Esophagus muscularis mucosa (tissue), 4 donors: ENCODE measurements at regions not wholly inside any gene's neighbourhood (a gene's known extent, or its start where the extent isn't known, plus 50 kb on each side); places are given as distances from the start of the nearest gene placed in this dataset.

Experiments used
- DNase-seq: peaks from one replicate; pipeline ENCODE4 v3.0.0-alpha.2; 2017; ENCODE audit errors: extremely low spot score
- H3K27ac ChIP-seq, 4 donors: fragments of 200-600 bp; sonication (generic); replicated peaks in 1 of 4; 1 replicate in 3 of 4; 2 replicates in 1 of 4; pipeline ENCODE4 v1.5.1; 2016 to 2019; ENCODE audit warnings: mild to moderate bottlenecking in 1 of 4
- H3K27me3 ChIP-seq, 4 donors: fragments of 200-600 bp; sonication (generic); one replicate each; pipeline versions ENCODE4 v1.5.1 to v1.6.0; 2016 to 2019
- H3K36me3 ChIP-seq, 4 donors: fragments of 200-600 bp; sonication (generic); one replicate each; pipeline ENCODE4 v1.5.1; 2016 to 2019
- H3K4me1 ChIP-seq, 4 donors: fragments of 200-600 bp; sonication (generic); one replicate each; pipeline ENCODE4 v1.5.1; 2016 to 2019
- H3K4me3 ChIP-seq, 4 donors: fragments of 200-600 bp; sonication (generic); 1 replicate in 2 of 4; 2 replicates in 2 of 4; pipeline ENCODE4 v1.5.1; 2016 to 2019; ENCODE audit warnings: mild to moderate bottlenecking in 4 of 4, moderate library complexity in 1 of 4
- H3K9me3 ChIP-seq, 4 donors: fragments of 200-600 bp; sonication (generic); 1 replicate in 3 of 4; 2 replicates in 1 of 4; pipeline ENCODE4 v1.5.1; 2016 to 2019
- EP300 ChIP-seq: sonication (generic); formaldehyde crosslinking; IDR thresholded peaks from one replicate; pipeline ENCODE4 v1.6.1; 2017; ENCODE audit warnings: antibody characterized with exemption
- POLR2A ChIP-seq: fragments of 450-650 bp; IDR thresholded peaks from one replicate; pipeline ENCODE4 v1.6.1; 2017; ENCODE audit warnings: antibody characterized with exemption, moderate library complexity, mild to moderate bottlenecking, low read depth
- POLR2AphosphoS5 ChIP-seq, 2 donors: sonication (generic); formaldehyde crosslinking; IDR thresholded peaks; one replicate each; pipeline ENCODE4 v1.6.1; 2017; ENCODE audit warnings: antibody characterized with exemption in 2 of 2
- WGBS: methylation state at CpG from one replicate; pipeline ENCODE4 v1.1.5; 2018; 5-methylcytosine and 5-hydroxymethylcytosine counted together
- intact Hi-C: fragments of 100-400 bp; cut with DNase I; formaldehyde crosslinking; loops from one replicate; pipeline ENCODE4 v1.15.1; 2023
- TF ChIP-seq, protein P1 (sequence below), 3 experiments: fragments of 200-600 bp in 2 of 3; fragments of 450-650 bp in 1 of 3; sonication (generic) in 2 of 3; IDR thresholded peaks; one replicate each; pipeline ENCODE4 v1.5.1; 2017 to 2019; ENCODE audit warnings: antibody characterized with exemption in 3 of 3, mild to moderate bottlenecking in 2 of 3, moderate library complexity in 1 of 3

DNA sequence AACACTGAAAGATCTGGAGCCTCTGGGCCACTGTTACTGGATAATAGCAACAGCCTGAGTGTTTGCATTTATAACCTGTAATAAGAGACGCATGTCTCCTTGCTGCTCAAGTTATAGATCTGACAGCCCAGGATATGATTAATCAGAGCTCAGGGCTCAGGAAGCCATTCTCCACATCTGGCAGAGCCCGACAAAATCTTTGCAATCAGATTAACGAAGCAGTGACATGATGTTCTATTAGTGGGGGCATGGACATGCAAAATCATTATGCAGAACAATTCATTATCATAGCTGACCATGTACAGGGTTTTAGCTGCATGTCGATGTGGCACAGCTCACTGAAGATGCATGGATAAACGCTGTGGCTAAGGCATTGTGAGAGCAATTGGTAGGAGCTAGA is 730.3 kb downstream of the ZNF385D start:
- no peak for DNase-seq
- no peaks in the 10 kb centered on the region for H3K9me3 ChIP-seq
- H3K36me3 ChIP-seq = no peaks in the 10 kb centered on the region
- intact Hi-C loops = no loop called here
- no peaks in the 10 kb centered on the region for H3K4me1 ChIP-seq
- WGBS = 77% methylated on average over 5 of the region's 5 CpGs
- no peak overlapping the region for H3K27ac ChIP-seq
- no peaks in the 10 kb centered on the region for H3K27me3 ChIP-seq
- no peak for TF ChIP-seq POLR2AphosphoS5 (IDR thresholded peaks at IDR 0.05)
- TF ChIP-seq POLR2A = no peak
- TF ChIP-seq EP300 = no peak
- TF ChIP-seq, protein P1, sequence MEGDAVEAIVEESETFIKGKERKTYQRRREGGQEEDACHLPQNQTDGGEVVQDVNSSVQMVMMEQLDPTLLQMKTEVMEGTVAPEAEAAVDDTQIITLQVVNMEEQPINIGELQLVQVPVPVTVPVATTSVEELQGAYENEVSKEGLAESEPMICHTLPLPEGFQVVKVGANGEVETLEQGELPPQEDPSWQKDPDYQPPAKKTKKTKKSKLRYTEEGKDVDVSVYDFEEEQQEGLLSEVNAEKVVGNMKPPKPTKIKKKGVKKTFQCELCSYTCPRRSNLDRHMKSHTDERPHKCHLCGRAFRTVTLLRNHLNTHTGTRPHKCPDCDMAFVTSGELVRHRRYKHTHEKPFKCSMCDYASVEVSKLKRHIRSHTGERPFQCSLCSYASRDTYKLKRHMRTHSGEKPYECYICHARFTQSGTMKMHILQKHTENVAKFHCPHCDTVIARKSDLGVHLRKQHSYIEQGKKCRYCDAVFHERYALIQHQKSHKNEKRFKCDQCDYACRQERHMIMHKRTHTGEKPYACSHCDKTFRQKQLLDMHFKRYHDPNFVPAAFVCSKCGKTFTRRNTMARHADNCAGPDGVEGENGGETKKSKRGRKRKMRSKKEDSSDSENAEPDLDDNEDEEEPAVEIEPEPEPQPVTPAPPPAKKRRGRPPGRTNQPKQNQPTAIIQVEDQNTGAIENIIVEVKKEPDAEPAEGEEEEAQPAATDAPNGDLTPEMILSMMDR (IDR thresholded peaks at IDR 0.05) = no peak
- H3K4me3 ChIP-seq = no peak overlapping the region

DNA sequence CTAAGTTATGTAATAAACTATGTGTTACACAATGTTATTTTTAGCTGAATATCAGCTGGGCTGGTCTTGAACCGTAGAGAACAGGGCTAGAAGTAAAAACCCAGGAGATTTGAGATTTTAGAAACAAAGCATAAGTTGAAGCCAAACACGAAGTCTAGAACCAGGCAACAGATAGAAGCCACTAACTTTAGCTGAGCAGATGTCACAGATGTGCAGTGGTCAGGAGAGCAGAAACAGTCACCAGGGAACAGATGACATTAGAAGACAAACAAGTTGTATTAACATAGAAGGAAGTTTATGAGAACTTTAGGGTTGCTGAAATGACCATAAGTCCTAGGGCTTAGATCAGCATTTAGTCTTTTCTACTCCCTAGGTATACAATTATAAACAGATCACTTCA is 731.0 kb downstream of the ZNF385D start:
- no peaks in the 10 kb centered on the region for H3K27me3 ChIP-seq
- H3K4me3 ChIP-seq = no peak overlapping the region
- H3K27ac ChIP-seq = no peak overlapping the region
- intact Hi-C loops = no loop called here
- no peaks in the 10 kb centered on the region for H3K36me3 ChIP-seq
- TF ChIP-seq, protein P1 (IDR thresholded peaks at IDR 0.05) = no peak
- TF ChIP-seq EP300 (no peak), POLR2AphosphoS5 (IDR thresholded peaks at IDR 0.05) (no peak), POLR2A (no peak)
- no peak for DNase-seq
- no peaks in the 10 kb centered on the region for H3K4me1 ChIP-seq
- WGBS = 82% methylated on average over 2 of the region's 2 CpGs
- no peaks in the 10 kb centered on the region for H3K9me3 ChIP-seq

DNA sequence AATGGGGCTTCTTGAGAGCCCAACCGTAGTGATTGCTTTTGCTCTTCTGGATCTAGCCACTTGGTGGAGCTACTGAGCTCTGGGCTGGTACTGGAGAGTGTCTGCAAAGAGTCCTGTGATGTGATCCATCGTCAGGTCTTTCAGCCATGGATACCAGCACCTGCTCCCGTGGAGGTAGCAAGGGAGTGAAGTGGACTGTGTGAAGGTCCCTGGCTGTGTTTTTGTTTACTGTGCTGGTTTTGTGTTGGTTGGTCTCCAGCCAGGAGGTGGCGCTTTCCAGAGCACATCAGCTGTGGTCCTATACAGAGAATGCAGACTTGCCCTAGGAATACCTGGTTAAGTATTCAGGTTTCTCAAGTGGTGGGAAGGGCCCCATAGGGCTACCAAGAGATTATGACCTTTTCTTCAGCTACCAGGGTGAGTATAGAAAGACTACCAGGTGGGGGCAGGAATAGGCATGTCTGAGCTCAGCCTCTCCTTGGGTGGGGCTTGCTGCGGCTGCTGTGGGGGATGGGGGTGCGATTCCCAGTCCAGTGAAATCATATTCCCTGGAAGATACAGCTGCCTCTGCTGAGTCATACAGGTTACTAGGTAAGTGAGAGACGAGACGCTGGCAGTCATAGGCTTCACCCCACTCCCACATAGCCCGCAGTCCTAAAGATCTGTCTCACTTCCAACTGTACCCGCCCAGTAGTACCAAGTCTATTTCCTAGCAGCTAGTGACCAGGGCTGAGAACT is 733.7 kb downstream of the ZNF385D start:
- Histone ChIP-seq H3K4me1 (no peaks in the 10 kb centered on the region), H3K27ac (no peak overlapping the region), H3K4me3 (no peak overlapping the region), H3K27me3 (no peaks in the 10 kb centered on the region), H3K9me3 (no peaks in the 10 kb centered on the region), H3K36me3 (no peaks in the 10 kb centered on the region)
- TF ChIP-seq, protein P1 (IDR thresholded peaks at IDR 0.05) = no peak
- TF ChIP-seq POLR2A (no peak), POLR2AphosphoS5 (IDR thresholded peaks at IDR 0.05) (no peak), EP300 (no peak)
- DNase-seq = no peak
- intact Hi-C loops = no loop called here
- WGBS = 96% methylated on average over 8 of the region's 10 CpGs

DNA sequence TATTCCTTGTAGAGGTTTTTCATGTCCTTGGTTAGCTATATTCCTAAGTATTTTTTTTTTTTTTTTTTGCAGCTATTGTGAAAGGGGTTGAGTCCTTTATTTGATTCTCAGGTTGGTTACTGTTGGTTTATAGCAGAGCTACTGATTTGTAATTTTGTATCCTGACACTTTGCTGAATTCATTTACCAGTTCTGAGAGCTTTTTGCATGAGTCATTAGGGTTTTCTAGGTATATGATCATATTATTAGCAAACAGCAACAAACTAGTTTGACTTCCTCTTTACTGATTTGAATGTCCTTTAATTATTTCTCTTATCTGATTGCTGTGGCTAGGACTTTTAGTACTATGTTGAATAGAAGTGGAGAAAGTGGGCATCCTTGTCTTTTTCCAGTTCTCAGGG is 737.4 kb downstream of the ZNF385D start:
- TF ChIP-seq, protein P1 (IDR thresholded peaks at IDR 0.05) = no peak
- no peak for TF ChIP-seq POLR2A
- no peak for TF ChIP-seq EP300
- Histone ChIP-seq H3K4me3 (no peak overlapping the region), H3K4me1 (no peaks in the 10 kb centered on the region), H3K9me3 (no peaks in the 10 kb centered on the region), H3K27ac (no peak overlapping the region), H3K36me3 (no peaks in the 10 kb centered on the region), H3K27me3 (no peaks in the 10 kb centered on the region)
- intact Hi-C loops = no loop called here
- no peak for DNase-seq

DNA sequence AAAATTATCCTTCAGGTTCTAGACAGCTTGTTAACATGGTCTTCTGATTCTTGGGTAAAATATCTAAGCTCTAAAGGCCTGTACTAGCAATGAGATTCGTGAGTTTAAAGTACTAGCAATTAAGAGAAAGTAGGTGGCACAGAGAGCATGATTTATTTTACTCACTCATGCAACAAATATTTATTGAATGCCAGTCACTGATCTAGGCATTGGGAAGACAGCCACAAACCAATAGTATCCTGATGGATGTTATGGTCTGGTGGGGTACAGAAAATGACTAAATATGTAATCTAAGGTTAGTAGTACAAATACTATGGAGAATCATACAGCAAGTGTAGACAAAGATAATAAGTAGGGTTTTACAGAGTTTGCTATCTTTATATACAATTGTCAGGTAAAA is 751.3 kb downstream of the ZNF385D start:
- Histone ChIP-seq H3K4me1 (no peaks in the 10 kb centered on the region), H3K27me3 (no peaks in the 10 kb centered on the region), H3K27ac (no peak overlapping the region), H3K36me3 (no peaks in the 10 kb centered on the region), H3K9me3 (no peaks in the 10 kb centered on the region), H3K4me3 (no peak overlapping the region)
- TF ChIP-seq POLR2AphosphoS5 (IDR thresholded peaks at IDR 0.05) (no peak), EP300 (no peak)
- no peak for DNase-seq
- intact Hi-C loops = no loop called here
- WGBS = 89% methylated on average over 1 of the region's 1 CpG
